Osteocyte (in vitro differentiated cells): ENCODE measurements at regions not wholly inside any gene's neighbourhood (a gene's known extent, or its start where the extent isn't known, plus 50 kb on each side); places are given as distances from the start of the nearest gene placed in this dataset.

Experiments used
- DNase-seq: peaks from one replicate; pipeline ENCODE4 v3.0.0; 2021; ENCODE audit warnings: mixed read lengths; ENCODE audit not compliant: unreplicated experiment; ENCODE audit errors: extremely low spot score
- H3K27ac Mint-ChIP-seq: one replicate; pipeline ENCODE4 v1.8.0; 2021; ENCODE audit warnings: mild to moderate bottlenecking, mixed read lengths; ENCODE audit not compliant: unreplicated experiment
- H3K27me3 Mint-ChIP-seq: one replicate; pipeline ENCODE4 v1.8.0; 2021; ENCODE audit warnings: mixed read lengths; ENCODE audit not compliant: unreplicated experiment
- H3K36me3 Mint-ChIP-seq: one replicate; pipeline ENCODE4 v1.8.0; 2021; ENCODE audit warnings: mixed read lengths; ENCODE audit not compliant: unreplicated experiment
- H3K4me1 Mint-ChIP-seq: one replicate; pipeline ENCODE4 v1.8.0; 2021; ENCODE audit warnings: mixed read lengths; ENCODE audit not compliant: unreplicated experiment
- H3K4me3 Mint-ChIP-seq: one replicate; pipeline ENCODE4 v1.8.0; 2021; ENCODE audit warnings: mild to moderate bottlenecking, moderate library complexity, mixed read lengths; ENCODE audit not compliant: unreplicated experiment
- H3K9me3 Mint-ChIP-seq: one replicate; pipeline ENCODE4 v1.8.0; 2021; ENCODE audit warnings: mixed read lengths; ENCODE audit not compliant: unreplicated experiment
- TF ChIP-seq, protein P1 (sequence below): fragments of 200-600 bp; sonication (generic); IDR thresholded peaks from 2 replicates; pipeline ENCODE4 v1.5.0; 2021; ENCODE audit warnings: antibody characterized with exemption, mild to moderate bottlenecking, moderate library complexity

DNA sequence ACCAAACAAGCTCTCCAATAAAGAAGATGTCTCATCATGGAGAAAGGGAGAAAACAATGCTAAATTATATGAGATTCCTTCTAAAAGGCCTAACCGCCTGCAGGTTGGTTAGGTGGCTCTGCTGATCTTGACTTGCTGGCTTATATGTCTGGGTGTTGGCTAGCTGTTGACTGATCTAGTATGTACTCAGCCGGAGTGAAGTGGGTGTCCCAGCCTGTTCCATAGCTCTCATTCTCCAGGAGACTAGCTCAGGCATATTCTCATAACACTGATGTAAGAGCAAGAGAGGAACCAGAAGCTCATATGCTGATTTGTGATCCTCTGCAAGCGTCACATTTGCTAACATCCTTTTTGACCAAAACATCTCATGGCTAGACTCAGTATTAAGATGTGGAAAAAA is 473.0 kb downstream of the BMP2 start:
- Mint-ChIP-seq H3K27ac (no peak overlapping the region), H3K36me3 (no peaks in the 10 kb centered on the region), H3K9me3 (no peaks in the 10 kb centered on the region), H3K27me3 (no peaks in the 10 kb centered on the region), H3K4me1 (no peaks in the 10 kb centered on the region), H3K4me3 (no peak overlapping the region)
- TF ChIP-seq, protein P1, sequence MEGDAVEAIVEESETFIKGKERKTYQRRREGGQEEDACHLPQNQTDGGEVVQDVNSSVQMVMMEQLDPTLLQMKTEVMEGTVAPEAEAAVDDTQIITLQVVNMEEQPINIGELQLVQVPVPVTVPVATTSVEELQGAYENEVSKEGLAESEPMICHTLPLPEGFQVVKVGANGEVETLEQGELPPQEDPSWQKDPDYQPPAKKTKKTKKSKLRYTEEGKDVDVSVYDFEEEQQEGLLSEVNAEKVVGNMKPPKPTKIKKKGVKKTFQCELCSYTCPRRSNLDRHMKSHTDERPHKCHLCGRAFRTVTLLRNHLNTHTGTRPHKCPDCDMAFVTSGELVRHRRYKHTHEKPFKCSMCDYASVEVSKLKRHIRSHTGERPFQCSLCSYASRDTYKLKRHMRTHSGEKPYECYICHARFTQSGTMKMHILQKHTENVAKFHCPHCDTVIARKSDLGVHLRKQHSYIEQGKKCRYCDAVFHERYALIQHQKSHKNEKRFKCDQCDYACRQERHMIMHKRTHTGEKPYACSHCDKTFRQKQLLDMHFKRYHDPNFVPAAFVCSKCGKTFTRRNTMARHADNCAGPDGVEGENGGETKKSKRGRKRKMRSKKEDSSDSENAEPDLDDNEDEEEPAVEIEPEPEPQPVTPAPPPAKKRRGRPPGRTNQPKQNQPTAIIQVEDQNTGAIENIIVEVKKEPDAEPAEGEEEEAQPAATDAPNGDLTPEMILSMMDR, result no peak
- DNase-seq, result no peak

DNA sequence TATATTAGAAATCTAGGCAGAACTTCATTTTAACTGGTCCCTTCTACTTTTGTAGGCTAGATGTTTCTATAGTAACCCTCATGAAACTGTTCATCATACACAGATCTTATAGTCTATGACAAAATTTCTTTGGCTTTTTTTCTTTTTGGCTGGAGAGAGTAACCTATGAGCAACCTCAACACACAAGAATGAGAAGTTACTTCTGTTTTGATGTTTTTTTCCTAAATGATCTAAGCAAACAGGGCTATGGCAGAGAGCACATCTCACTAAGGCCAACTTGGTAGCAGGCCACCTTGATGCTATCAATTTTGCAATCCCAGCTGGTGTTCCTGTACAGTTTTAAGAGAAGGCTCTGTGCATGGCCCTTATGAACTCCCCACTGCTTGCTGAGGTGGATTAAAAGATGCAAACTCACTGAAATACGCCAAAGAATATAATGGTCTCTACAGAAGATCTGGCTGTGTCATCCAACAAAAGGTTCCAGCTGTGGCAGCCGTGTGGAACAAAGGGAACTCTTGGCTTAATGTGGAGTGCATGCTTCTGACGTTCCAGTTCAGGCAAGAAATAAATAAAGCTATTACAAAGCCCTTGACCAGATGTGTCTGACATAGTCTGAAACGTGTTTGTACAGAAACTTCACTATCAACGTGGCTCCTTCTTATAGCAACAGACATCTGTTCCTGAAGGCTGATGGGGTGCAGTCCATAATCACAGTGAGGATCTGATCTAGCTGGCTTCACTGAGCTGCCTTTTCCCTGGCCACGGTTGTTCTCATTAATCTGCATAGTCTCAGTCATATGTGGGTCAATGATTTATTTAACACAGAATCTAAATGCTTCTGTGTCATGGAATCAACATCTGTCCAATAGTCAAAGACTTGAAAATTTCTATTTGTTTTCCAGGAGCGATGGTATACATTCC is 481.1 kb downstream of the BMP2 start:
- no peak overlapping the region for H3K4me3 Mint-ChIP-seq
- H3K4me1 Mint-ChIP-seq, result no peaks in the 10 kb centered on the region
- no peaks in the 10 kb centered on the region for H3K9me3 Mint-ChIP-seq
- TF ChIP-seq, protein P1, result no peak
- H3K27ac Mint-ChIP-seq, result no peak overlapping the region
- no peaks in the 10 kb centered on the region for H3K27me3 Mint-ChIP-seq
- DNase-seq, result no peak
- no peaks in the 10 kb centered on the region for H3K36me3 Mint-ChIP-seq

DNA sequence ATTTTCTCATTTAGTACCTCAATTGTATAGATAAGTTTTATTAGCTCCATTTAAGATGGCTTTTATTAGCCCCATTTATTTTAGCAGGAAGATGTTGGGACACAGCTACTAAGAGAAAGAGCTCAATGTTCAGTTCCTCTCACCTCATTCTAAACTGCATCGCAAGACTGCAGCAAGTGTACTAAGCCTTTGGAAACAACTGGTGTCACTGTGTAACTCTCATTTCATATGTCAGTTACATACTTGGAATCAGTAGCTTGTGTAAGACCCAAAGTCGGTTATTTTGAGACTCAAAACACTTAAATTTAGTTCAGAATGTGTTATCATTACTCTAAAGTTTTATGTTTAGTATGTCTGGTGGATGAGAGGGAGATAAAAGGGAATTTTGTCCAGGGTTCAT is 482.9 kb downstream of the BMP2 start:
- no peaks in the 10 kb centered on the region for H3K27me3 Mint-ChIP-seq
- no peak for DNase-seq
- H3K4me3 Mint-ChIP-seq, result no peak overlapping the region
- no peaks in the 10 kb centered on the region for H3K4me1 Mint-ChIP-seq
- H3K9me3 Mint-ChIP-seq, result no peaks in the 10 kb centered on the region
- H3K36me3 Mint-ChIP-seq, result no peaks in the 10 kb centered on the region
- TF ChIP-seq, protein P1, result no peak
- no peak overlapping the region for H3K27ac Mint-ChIP-seq

DNA sequence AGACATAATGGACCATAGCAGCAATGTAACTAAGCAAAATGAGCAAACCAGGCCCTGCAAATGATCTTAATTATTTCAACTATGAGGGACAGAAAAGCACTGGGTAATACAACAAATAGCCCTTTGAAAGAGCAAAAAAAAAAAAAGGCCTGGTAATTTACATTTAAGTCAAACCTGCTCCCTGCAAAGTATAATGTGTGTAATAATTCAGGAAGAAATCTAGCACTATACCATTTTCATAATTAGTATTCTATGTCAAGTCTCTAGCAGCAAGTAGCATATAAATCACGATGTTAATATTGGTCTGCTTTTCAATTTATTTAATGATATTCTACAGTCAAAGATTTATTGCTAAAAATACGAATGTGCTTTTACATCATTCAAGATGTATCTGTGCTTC is 489.6 kb downstream of the BMP2 start:
- no peaks in the 10 kb centered on the region for H3K9me3 Mint-ChIP-seq
- no peaks in the 10 kb centered on the region for H3K27me3 Mint-ChIP-seq
- no peak overlapping the region for H3K27ac Mint-ChIP-seq
- H3K4me1 Mint-ChIP-seq, result no peaks in the 10 kb centered on the region
- DNase-seq, result no peak
- no peak overlapping the region for H3K4me3 Mint-ChIP-seq
- no peaks in the 10 kb centered on the region for H3K36me3 Mint-ChIP-seq
- TF ChIP-seq, protein P1, result no peak

DNA sequence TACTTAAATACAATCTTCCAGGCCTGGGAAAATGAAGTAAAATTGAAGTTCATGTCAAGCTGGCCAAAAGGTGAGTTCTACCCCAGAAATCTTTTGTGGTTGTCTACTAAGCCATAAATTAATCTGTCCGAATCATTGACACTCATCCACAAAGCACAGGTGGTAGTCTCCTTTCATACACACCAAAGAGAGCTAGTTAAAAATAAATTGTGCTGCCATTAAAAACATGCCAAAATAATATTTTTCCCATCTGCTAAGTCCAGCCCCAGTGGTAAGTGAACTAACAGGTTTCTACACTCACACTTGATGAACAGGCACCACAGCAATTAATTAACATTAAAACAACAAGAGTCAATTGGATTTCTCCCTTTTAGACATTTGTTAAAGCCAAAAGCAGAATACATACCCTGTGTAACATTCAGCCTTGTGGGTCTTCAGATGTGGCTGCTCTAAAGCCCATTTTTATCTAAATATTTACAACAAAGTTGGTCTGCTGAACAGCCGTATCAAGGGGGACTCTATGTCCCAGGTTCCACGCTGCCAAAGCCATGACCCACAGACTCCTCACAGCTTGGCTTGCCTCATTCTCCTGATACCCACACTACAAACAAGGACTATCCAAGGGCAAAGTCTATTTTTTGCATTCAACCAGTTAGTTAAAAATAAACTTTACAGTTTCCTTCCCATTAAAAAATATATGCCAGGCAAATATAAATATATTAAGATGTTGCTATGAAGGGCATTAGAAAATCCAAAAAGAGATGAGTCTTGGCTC is 490.4 kb downstream of the BMP2 start:
- Mint-ChIP-seq H3K27ac (no peak overlapping the region), H3K4me1 (no peaks in the 10 kb centered on the region), H3K36me3 (no peaks in the 10 kb centered on the region), H3K9me3 (no peaks in the 10 kb centered on the region), H3K27me3 (no peaks in the 10 kb centered on the region), H3K4me3 (no peak overlapping the region)
- TF ChIP-seq, protein P1, result no peak
- no peak for DNase-seq
